ENCODE measurements at regions not wholly inside any gene's neighbourhood (a gene's known extent, or its start where the extent isn't known, plus 50 kb on each side); places are given as distances from the start of the nearest gene placed in this dataset.
"Not testable (repeated sequence)": the region's sequence is repeated elsewhere in the genome, so short reads cannot be mapped to it uniquely, and the experiment has no call there.

- DNase-seq (ENCODE audit: low spot score) = no peak
Measured at GRCh38 chr5:143533978-143534760, 130.7 kb upstream of the NR3C1 start.

- no peak for DNase-seq (ENCODE audit: low spot score)
Measured at GRCh38 chr5:143533475-143533874, 130.0 kb upstream of the NR3C1 start.

GRCh38 chr5:143527808-143528207, 124.3 kb upstream of the NR3C1 start:
- DNase-seq (ENCODE audit: low spot score) = no peak

- no peak for DNase-seq (ENCODE audit: low spot score)
Measured at GRCh38 chr5:143525176-143525575, 121.7 kb upstream of the NR3C1 start.

GRCh38 chr5:143524338-143524945, 121.0 kb upstream of the NR3C1 start:
- DNase-seq (ENCODE audit: low spot score) = no peak

- no peak for DNase-seq (ENCODE audit: low spot score)
Measured at GRCh38 chr5:143521846-143522400, 118.4 kb upstream of the NR3C1 start.

GRCh38 chr5:143521141-143521540, 117.7 kb upstream of the NR3C1 start:
- DNase-seq (ENCODE audit: low spot score) = no peak

GRCh38 chr5:143519215-143519614, 115.7 kb upstream of the NR3C1 start:
- DNase-seq (ENCODE audit: low spot score) = not testable (repeated sequence)

- DNase-seq (ENCODE audit: low spot score) = not testable (repeated sequence)
Measured at GRCh38 chr5:143517824-143518223, 114.3 kb upstream of the NR3C1 start.

- no peak for DNase-seq (ENCODE audit: low spot score)
Measured at GRCh38 chr5:143516249-143516648, 112.8 kb upstream of the NR3C1 start.

- DNase-seq (ENCODE audit: low spot score) = no peak
Measured at GRCh38 chr5:143515829-143516228, 112.3 kb upstream of the NR3C1 start.

GRCh38 chr5:143514616-143515335, 111.3 kb upstream of the NR3C1 start:
- DNase-seq (ENCODE audit: low spot score) = no peak

- DNase-seq (ENCODE audit: low spot score) = no peak
Measured at GRCh38 chr5:143513720-143514119, 110.2 kb upstream of the NR3C1 start.

- no peak for DNase-seq (ENCODE audit: low spot score)
Measured at GRCh38 chr5:143511736-143512135, 108.2 kb upstream of the NR3C1 start.

GRCh38 chr5:143509758-143510221, 106.3 kb upstream of the NR3C1 start:
- DNase-seq (ENCODE audit: low spot score) = no peak

- DNase-seq (ENCODE audit: low spot score) = no peak
Measured at GRCh38 chr5:143506836-143507552, 103.5 kb upstream of the NR3C1 start.

- no peak for DNase-seq (ENCODE audit: low spot score)
Measured at GRCh38 chr5:143505934-143506333, 102.4 kb upstream of the NR3C1 start.

GRCh38 chr5:143505354-143505753, 101.9 kb upstream of the NR3C1 start:
- no peak for DNase-seq (ENCODE audit: low spot score)

- no peak for DNase-seq (ENCODE audit: low spot score)
Measured at GRCh38 chr5:143501310-143502044, 98.0 kb upstream of the NR3C1 start.

- no peak for DNase-seq (ENCODE audit: low spot score)
Measured at GRCh38 chr5:143499480-143500114, 96.1 kb upstream of the NR3C1 start.

GRCh38 chr5:143498821-143499220, 95.3 kb upstream of the NR3C1 start:
- no peak for DNase-seq (ENCODE audit: low spot score)
